ENCODE measurements at regions not wholly inside any gene's neighbourhood (a gene's known extent, or its start where the extent isn't known, plus 50 kb on each side); places are given as distances from the start of the nearest gene placed in this dataset.

DNA sequence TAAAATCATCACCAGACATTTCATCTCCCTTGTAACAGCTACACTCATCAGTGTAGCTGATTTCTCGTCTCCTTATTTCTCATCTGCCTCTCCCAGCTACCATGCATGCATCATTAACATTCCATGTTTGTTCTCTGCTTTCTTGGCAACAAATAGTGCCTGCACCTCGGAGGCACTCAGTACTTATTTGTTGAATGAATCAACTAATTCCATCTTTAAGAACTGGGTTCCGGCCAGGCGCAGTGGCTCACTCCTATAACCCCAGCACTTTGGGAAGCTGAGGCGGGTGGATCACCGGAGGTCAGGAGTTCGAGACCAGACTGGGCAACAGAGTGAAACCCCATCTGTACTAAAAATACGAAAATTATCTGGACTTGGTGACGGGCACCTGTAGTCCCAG, 63.9 kb upstream of the GTF3A start:
- ChIA-PET CTCF (ENCODE audit: low intra/inter-chr PET ratio) (interaction anchor here (4.2 kb wide), 1 partner anchor 377 kb away, joined by 37 read pairs; no protein-coding TSS in a partner anchor), POLR2A (interaction anchor here (1.3 kb wide), 1 partner anchor 19 kb away, joined by 4 read pairs; no protein-coding TSS in a partner anchor)
- no peak overlapping the region for H3K4me2 ChIP-seq (ENCODE audit: insufficient read depth, low read length)
- no peaks in the 10 kb centered on the region; the same call in 1 of the 2 replicates for H3K9me3 ChIP-seq (replicated peaks; ENCODE audit: control insufficient read depth, insufficient read depth, low read depth, low read length)
- ATAC-seq (no peak), FAIRE-seq (no peak), DNase-seq (ENCODE audit: extremely low read depth in 1 of 4, low spot score in 3 of 4) (no peak)
- H3K36me3 ChIP-seq (ENCODE audit: control insufficient read depth, insufficient read depth, low read length): no peaks in the 10 kb centered on the region
- intact Hi-C loops (cut with micrococcal nuclease) (no loop called here), in situ Hi-C loops (cut with MboI) (loop anchor here (5.0 kb wide), 1 partner anchor 413 kb away; no protein-coding TSS in a partner anchor)
- no peak overlapping the region for H3K27ac ChIP-seq (ENCODE audit: extremely low read depth, low read depth, low read length)
- no peaks in the 10 kb centered on the region; the same call in 1 of the 2 replicates for H4K20me1 ChIP-seq (replicated peaks; ENCODE audit: control insufficient read depth, insufficient read depth, low read length)
- peaks cover 0 to 16% of the 10 kb centered on the region in 2 experiments; a peak in 3 of 5 replicates for H3K27me3 ChIP-seq (ENCODE audit: control insufficient read depth in 2 of 2, insufficient read depth in 2 of 2, low read length in 2 of 2)
- no peak overlapping the region for H3K9ac ChIP-seq (ENCODE audit: insufficient read depth in 1 of 2, low read depth in 2 of 2, low read length in 2 of 2)
- no peaks in the 10 kb centered on the region for H3K79me2 ChIP-seq (ENCODE audit: control insufficient read depth, insufficient read depth, low read length)
- no peak overlapping the region for H3K4me3 ChIP-seq
- H2AFZ ChIP-seq (ENCODE audit: low read depth, low read length): no peak overlapping the region
- no TSS peak for BruUV-seq (replicated peaks)
- no peaks in the 10 kb centered on the region for H3K9me1 ChIP-seq (ENCODE audit: control insufficient read depth, insufficient read depth, low read length)
- peaks cover 0 to 7% of the 10 kb centered on the region in 2 experiments; a peak in 2 of 5 replicates for H3K4me1 ChIP-seq (replicated peaks in 1 of 2; ENCODE audit: control insufficient read depth in 2 of 2, insufficient read depth in 2 of 2, low read length in 2 of 2)
- TF ChIP-seq EGR1 (conservative IDR thresholded peaks at IDR 0.05): no peak
- no peak for TF ChIP-seq SMC3 (conservative IDR thresholded peaks at IDR 0.05; ENCODE audit: insufficient read depth, low read depth, low read length)
- no peak for TF ChIP-seq NRF1 (conservative IDR thresholded peaks at IDR 0.05 in 1 of 2, IDR thresholded peaks at IDR 0.05 in 1 of 2)
- no peak for TF ChIP-seq TEAD1 (CRISPR knock-in tag; IDR thresholded peaks at IDR 0.05)
- TF ChIP-seq, protein P1, sequence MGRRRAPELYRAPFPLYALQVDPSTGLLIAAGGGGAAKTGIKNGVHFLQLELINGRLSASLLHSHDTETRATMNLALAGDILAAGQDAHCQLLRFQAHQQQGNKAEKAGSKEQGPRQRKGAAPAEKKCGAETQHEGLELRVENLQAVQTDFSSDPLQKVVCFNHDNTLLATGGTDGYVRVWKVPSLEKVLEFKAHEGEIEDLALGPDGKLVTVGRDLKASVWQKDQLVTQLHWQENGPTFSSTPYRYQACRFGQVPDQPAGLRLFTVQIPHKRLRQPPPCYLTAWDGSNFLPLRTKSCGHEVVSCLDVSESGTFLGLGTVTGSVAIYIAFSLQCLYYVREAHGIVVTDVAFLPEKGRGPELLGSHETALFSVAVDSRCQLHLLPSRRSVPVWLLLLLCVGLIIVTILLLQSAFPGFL (CRISPR knock-in tag; IDR thresholded peaks at IDR 0.05): no peak
- WGBS (ENCODE audit: insufficient coverage, low coverage, missing lambda C conversion rate): 17% methylated on average over 9 of the region's 9 CpGs
